ENCODE measurements at regions not wholly inside any gene's neighbourhood (a gene's known extent, or its start where the extent isn't known, plus 50 kb on each side); places are given as distances from the start of the nearest gene placed in this dataset.
"Not testable (repeated sequence)": the region's sequence is repeated elsewhere in the genome, so short reads cannot be mapped to it uniquely, and the experiment has no call there.

- Histone ChIP-seq H3K27me3 (replicated peaks; ENCODE audit: insufficient read depth, low read depth, low read length, poor library complexity) (no peaks in the 10 kb centered on the region), H3K27ac (ENCODE audit: low read depth, low read length, poor library complexity, severe bottlenecking) (no peak overlapping the region), H3K4me1 (ENCODE audit: insufficient read depth, low read length, poor library complexity, severe bottlenecking) (no peaks in the 10 kb centered on the region), H3K36me3 (ENCODE audit: insufficient read depth, low read length, poor library complexity, severe bottlenecking) (no peaks in the 10 kb centered on the region), H3K9me3 (ENCODE audit: low read depth, low read length, poor library complexity, severe bottlenecking) (no peaks in the 10 kb centered on the region), H3K4me3 (ENCODE audit: low read depth, low read length, poor library complexity, severe bottlenecking) (no peak overlapping the region)
- ChIA-PET POLR2A (ENCODE audit: low non-redundant PET) (no interaction called here), CTCF (no interaction called here)
- TF ChIP-seq EZH2 (IDR thresholded peaks at IDR 0.05; ENCODE audit: borderline replicate concordance, low read depth, low read length, poor library complexity, severe bottlenecking) (no peak), CTCF (conservative IDR thresholded peaks at IDR 0.05; ENCODE audit: low read depth, low read length) (no peak)
- DNase-seq (ENCODE audit: low spot score) = no peak
- intact Hi-C loops (cut with micrococcal nuclease; ENCODE audit: unreplicated experiment) = no loop called here
- BruUV-seq (replicated peaks) = no TSS peak
Observed at GRCh38 chr2:53033411-53033810, 734.2 kb upstream of the CHAC2 start.

GRCh38 chr2:53028746-53029423 lies 738.7 kb upstream of the CHAC2 start:
- DNase-seq (ENCODE audit: low spot score) = no peak
- intact Hi-C loops (cut with micrococcal nuclease; ENCODE audit: unreplicated experiment) = no loop called here
- Histone ChIP-seq H3K4me3 (ENCODE audit: low read depth, low read length, poor library complexity, severe bottlenecking) (no peak overlapping the region), H3K27me3 (replicated peaks; ENCODE audit: insufficient read depth, low read depth, low read length, poor library complexity) (peaks cover 4% of the 10 kb centered on the region), H3K27ac (ENCODE audit: low read depth, low read length, poor library complexity, severe bottlenecking) (no peak overlapping the region), H3K36me3 (ENCODE audit: insufficient read depth, low read length, poor library complexity, severe bottlenecking) (no peaks in the 10 kb centered on the region), H3K4me1 (ENCODE audit: insufficient read depth, low read length, poor library complexity, severe bottlenecking) (no peaks in the 10 kb centered on the region), H3K9me3 (ENCODE audit: low read depth, low read length, poor library complexity, severe bottlenecking) (no peaks in the 10 kb centered on the region)
- TF ChIP-seq CTCF (conservative IDR thresholded peaks at IDR 0.05; ENCODE audit: low read depth, low read length) (no peak), EZH2 (IDR thresholded peaks at IDR 0.05; ENCODE audit: borderline replicate concordance, low read depth, low read length, poor library complexity, severe bottlenecking) (no peak)
- BruUV-seq (replicated peaks) = no TSS peak
- CTCF ChIA-PET = no interaction called here
- POLR2A ChIA-PET (ENCODE audit: low non-redundant PET) = no interaction called here

- Histone ChIP-seq H3K9me3 (ENCODE audit: low read depth, low read length, poor library complexity, severe bottlenecking) (no peaks in the 10 kb centered on the region), H3K27me3 (replicated peaks; ENCODE audit: insufficient read depth, low read depth, low read length, poor library complexity) (peaks cover 4% of the 10 kb centered on the region), H3K27ac (ENCODE audit: low read depth, low read length, poor library complexity, severe bottlenecking) (no peak overlapping the region), H3K36me3 (ENCODE audit: insufficient read depth, low read length, poor library complexity, severe bottlenecking) (no peaks in the 10 kb centered on the region), H3K4me3 (ENCODE audit: low read depth, low read length, poor library complexity, severe bottlenecking) (no peak overlapping the region), H3K4me1 (ENCODE audit: insufficient read depth, low read length, poor library complexity, severe bottlenecking) (no peaks in the 10 kb centered on the region)
- ChIA-PET CTCF (no interaction called here), POLR2A (ENCODE audit: low non-redundant PET) (no interaction called here)
- intact Hi-C loops (cut with micrococcal nuclease; ENCODE audit: unreplicated experiment) = no loop called here
- TF ChIP-seq CTCF (conservative IDR thresholded peaks at IDR 0.05; ENCODE audit: low read depth, low read length) = no peak
- TF ChIP-seq EZH2 (IDR thresholded peaks at IDR 0.05; ENCODE audit: borderline replicate concordance, low read depth, low read length, poor library complexity, severe bottlenecking) = no peak
- BruUV-seq (replicated peaks) = no TSS peak
- no peak for DNase-seq (ENCODE audit: low spot score)
Observed at GRCh38 chr2:53028225-53028624, 739.4 kb upstream of the CHAC2 start.

GRCh38 chr2:53022248-53022647 lies 745.4 kb upstream of the CHAC2 start:
- H3K9me3 ChIP-seq (ENCODE audit: low read depth, low read length, poor library complexity, severe bottlenecking); POLR2A ChIA-PET (ENCODE audit: low non-redundant PET); intact Hi-C loops (cut with micrococcal nuclease; ENCODE audit: unreplicated experiment); H3K36me3 ChIP-seq (ENCODE audit: insufficient read depth, low read length, poor library complexity, severe bottlenecking); H3K27ac ChIP-seq (ENCODE audit: low read depth, low read length, poor library complexity, severe bottlenecking); H3K4me1 ChIP-seq (ENCODE audit: insufficient read depth, low read length, poor library complexity, severe bottlenecking); BruUV-seq (replicated peaks); CTCF ChIA-PET; H3K4me3 ChIP-seq (ENCODE audit: low read depth, low read length, poor library complexity, severe bottlenecking); DNase-seq (ENCODE audit: low spot score); H3K27me3 ChIP-seq (replicated peaks; ENCODE audit: insufficient read depth, low read depth, low read length, poor library complexity): not testable (repeated sequence)
